GM23338 (cell line): ENCODE measurements at regions not wholly inside any gene's neighbourhood (a gene's known extent, or its start where the extent isn't known, plus 50 kb on each side); places are given as distances from the start of the nearest gene placed in this dataset.

ENCODE experiments used
- ATAC-seq: fragments of 200-7000 bp; cut with Tn5 transposase; 3 replicates; pipeline ENCODE4 v1.9.1; 2020
- DNase-seq: peaks from one replicate; pipeline ENCODE4 v3.0.0-alpha.2; 2015; ENCODE audit warnings: low spot score
- H2AFZ ChIP-seq: fragments of 200-600 bp; sonication (generic); 2 replicates; pipeline ENCODE4 v1.8.0; 2016; ENCODE audit warnings: antibody characterized with exemption, mild to moderate bottlenecking, moderate library complexity
- H3F3A ChIP-seq: fragments of 200-600 bp; sonication (generic); replicated peaks from 2 replicates; pipeline ENCODE4 v1.8.0; 2017; ENCODE audit warnings: antibody characterized with exemption, mixed run types, low read depth
- H3K27ac ChIP-seq: fragments of 200-600 bp; sonication (generic); 2 replicates; pipeline ENCODE4 v1.6.1; 2016; ENCODE audit warnings: low read depth
- H3K27me3 ChIP-seq: fragments of 200-600 bp; sonication (generic); 2 replicates; pipeline ENCODE4 v1.8.0; 2016; ENCODE audit warnings: mild to moderate bottlenecking, mixed run types, moderate library complexity; ENCODE audit not compliant: insufficient read depth
- H3K36me3 ChIP-seq: fragments of 200-600 bp; sonication (generic); 2 replicates; pipeline ENCODE4 v1.8.0; 2016; ENCODE audit warnings: mild to moderate bottlenecking; ENCODE audit not compliant: insufficient read depth
- H3K4me1 ChIP-seq: fragments of 200-600 bp; sonication (generic); 2 replicates; pipeline ENCODE4 v1.8.0; 2016; ENCODE audit warnings: mild to moderate bottlenecking, moderate library complexity; ENCODE audit not compliant: insufficient read depth
- H3K4me2 ChIP-seq: fragments of 200-600 bp; sonication (generic); 2 replicates; pipeline ENCODE4 v1.7.1; 2017; ENCODE audit warnings: mixed run types
- H3K4me3 ChIP-seq: fragments of 200-600 bp; sonication (generic); 2 replicates; pipeline ENCODE4 v1.6.1; 2016; ENCODE audit warnings: mixed run types
- H3K79me2 ChIP-seq: fragments of 200-600 bp; sonication (generic); replicated peaks from 2 replicates; pipeline ENCODE4 v1.8.0; 2017; ENCODE audit warnings: mild to moderate bottlenecking; ENCODE audit not compliant: insufficient read depth
- H3K9me2 ChIP-seq: fragments of 200-600 bp; sonication (generic); 2 replicates; pipeline ENCODE4 v1.8.0; 2017; ENCODE audit not compliant: insufficient read depth
- H4K20me1 ChIP-seq: fragments of 200-600 bp; sonication (generic); replicated peaks from 2 replicates; pipeline ENCODE4 v1.8.0; 2017; ENCODE audit warnings: mild to moderate bottlenecking; ENCODE audit not compliant: insufficient read depth
- H3K27ac Mint-ChIP-seq: 2 replicates; pipeline ENCODE4 v1.8.0; 2020; ENCODE audit warnings: inconsistent platforms, mild to moderate bottlenecking, moderate library complexity, mixed read lengths
- H3K27me3 Mint-ChIP-seq: 3 replicates; pipeline ENCODE4 v1.8.0; 2022; ENCODE audit warnings: low read depth, mild to moderate bottlenecking, moderate library complexity, mixed read lengths, inconsistent platforms; ENCODE audit not compliant: insufficient read depth, poor library complexity
- H3K36me3 Mint-ChIP-seq: 3 replicates; pipeline ENCODE4 v1.8.0; 2021; ENCODE audit warnings: low read depth, mild to moderate bottlenecking, inconsistent platforms, moderate library complexity, mixed read lengths
- H3K4me1 Mint-ChIP-seq: 3 replicates; pipeline ENCODE4 v1.8.0; 2020; ENCODE audit warnings: mild to moderate bottlenecking, inconsistent platforms, mixed read lengths
- H3K4me3 Mint-ChIP-seq: 3 replicates; pipeline ENCODE4 v1.8.0; 2021; ENCODE audit warnings: moderate library complexity, mild to moderate bottlenecking, inconsistent platforms, mixed read lengths
- H3K9me3 Mint-ChIP-seq: 3 replicates; pipeline ENCODE4 v1.8.0; 2020; ENCODE audit warnings: moderate library complexity, mild to moderate bottlenecking, inconsistent platforms, mixed read lengths
- CREB1 ChIP-seq: fragments of 250-450 bp; sonication (Bioruptor Pico); IDR thresholded peaks from 2 replicates; pipeline ENCODE4 v1.5.0; 2020; ENCODE audit warnings: low read depth, mild to moderate bottlenecking, moderate library complexity
- EZH2 ChIP-seq: fragments of 200-600 bp; sonication (generic); IDR thresholded peaks from one replicate; pipeline ENCODE4 v1.8.0; 2017; ENCODE audit warnings: antibody characterized with exemption, mild to moderate bottlenecking, low read depth; ENCODE audit not compliant: unreplicated experiment
- EZH2phosphoT487 ChIP-seq: fragments of 200-600 bp; sonication (generic); IDR thresholded peaks from one replicate; pipeline ENCODE4 v1.8.1; 2018; ENCODE audit warnings: antibody characterized with exemption; ENCODE audit not compliant: unreplicated experiment
- JUNB ChIP-seq: IDR thresholded peaks from one replicate; pipeline ENCODE4 v1.6.1; 2016; ENCODE audit warnings: antibody characterized with exemption; ENCODE audit not compliant: unreplicated experiment
- NANOG ChIP-seq: IDR thresholded peaks from 2 replicates; pipeline ENCODE4 v1.6.1; 2016; ENCODE audit warnings: antibody characterized with exemption, borderline replicate concordance
- POLR2AphosphoS5 ChIP-seq: IDR thresholded peaks from 2 replicates; pipeline ENCODE4 v1.6.1; 2016; ENCODE audit warnings: antibody characterized with exemption, low read depth
- STAT1 ChIP-seq: IDR thresholded peaks from one replicate; pipeline ENCODE4 v1.6.1; 2016; ENCODE audit warnings: antibody characterized with exemption; ENCODE audit not compliant: unreplicated experiment
- ZNF114 ChIP-seq: fragments of 250-450 bp; sonication (Bioruptor Pico); IDR thresholded peaks from 2 replicates; pipeline ENCODE4 v1.5.0; 2020; ENCODE audit warnings: mild to moderate bottlenecking, moderate library complexity
- ZNF331 ChIP-seq: fragments of 250-450 bp; sonication (Bioruptor Pico); IDR thresholded peaks from 2 replicates; pipeline ENCODE4 v1.5.0; 2020; ENCODE audit warnings: low read depth, mild to moderate bottlenecking, moderate library complexity
- TF ChIP-seq, protein P1 (sequence below): IDR thresholded peaks from 2 replicates; pipeline ENCODE4 v1.6.1; 2016; ENCODE audit warnings: antibody characterized with exemption
- TF ChIP-seq, protein P2 (sequence below), 2 experiments: fragments of 200-600 bp in 1 of 2; sonication (generic) in 1 of 2; conservative IDR thresholded peaks; 2 replicates each; pipeline versions ENCODE4 v1.5.1 to v1.6.1; 2016 to 2017; ENCODE audit warnings: antibody characterized with exemption in 2 of 2, low read depth in 2 of 2, mild to moderate bottlenecking in 2 of 2, moderate library complexity in 1 of 2
- TF ChIP-seq, protein P3 (sequence below): IDR thresholded peaks from one replicate; pipeline ENCODE4 v1.6.1; 2018; ENCODE audit warnings: antibody characterized with exemption; ENCODE audit not compliant: unreplicated experiment

DNA sequence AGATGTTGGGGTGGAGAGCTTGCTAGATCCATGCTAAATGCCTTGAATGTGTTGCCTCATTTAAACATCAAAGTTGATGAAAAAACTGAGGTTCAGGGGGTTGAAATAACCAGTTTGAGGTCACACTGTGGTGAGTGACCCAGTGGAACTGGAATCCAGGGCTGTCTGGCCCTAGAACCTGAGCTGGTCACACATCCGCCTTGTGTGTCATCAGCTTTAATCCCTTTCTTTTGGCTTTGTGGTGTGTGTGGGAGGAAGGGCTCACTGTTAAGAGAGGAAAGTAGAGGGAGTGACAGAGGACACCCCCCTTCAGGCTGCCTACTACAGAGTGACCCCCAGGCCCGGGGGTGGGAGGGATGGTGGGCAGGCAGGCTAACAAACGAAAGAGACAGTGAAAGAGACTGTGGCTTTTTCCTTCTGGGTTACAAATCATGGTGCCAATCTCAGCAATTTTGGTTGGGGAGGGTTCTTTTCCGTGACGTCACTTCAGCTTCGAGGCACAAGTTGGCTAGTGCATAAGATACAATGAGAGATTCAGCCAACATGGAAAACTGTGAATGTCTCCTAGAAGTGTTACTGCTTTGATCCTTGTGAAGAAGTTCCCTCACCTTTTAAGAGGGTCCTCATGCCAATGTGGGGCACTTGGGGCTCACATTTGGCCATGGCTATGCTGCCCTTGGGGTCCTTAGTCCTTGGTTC, 164.9 kb downstream of the DLEU7 start:
- Histone ChIP-seq H3K79me2 (no peaks in the 10 kb centered on the region), H3K9me2 (0 out of 2 replicates have a peak, but pooled peaks cover 11% of the 10 kb centered on the region), H3K27me3 (no peaks in the 10 kb centered on the region), H3K4me2 (no peak overlapping the region), H4K20me1 (no peaks in the 10 kb centered on the region), H3K27ac (no peak overlapping the region), H3K4me3 (no peak overlapping the region), H3K36me3 (no peaks in the 10 kb centered on the region), H3F3A (no peaks in the 10 kb centered on the region), H2AFZ (no peak overlapping the region), H3K4me1 (peaks cover 3% of the 10 kb centered on the region; the same call in 1 of the 2 replicates)
- DNase-seq (no peak), ATAC-seq (no peak)
- no peak for TF ChIP-seq EZH2
- TF ChIP-seq JUNB = no peak
- TF ChIP-seq CREB1 (CRISPR knock-in tag) = no peak
- no peak for TF ChIP-seq POLR2AphosphoS5
- no peak for TF ChIP-seq ZNF114 (CRISPR knock-in tag)
- no peak for TF ChIP-seq ZNF331 (CRISPR knock-in tag)
- TF ChIP-seq, protein P1, sequence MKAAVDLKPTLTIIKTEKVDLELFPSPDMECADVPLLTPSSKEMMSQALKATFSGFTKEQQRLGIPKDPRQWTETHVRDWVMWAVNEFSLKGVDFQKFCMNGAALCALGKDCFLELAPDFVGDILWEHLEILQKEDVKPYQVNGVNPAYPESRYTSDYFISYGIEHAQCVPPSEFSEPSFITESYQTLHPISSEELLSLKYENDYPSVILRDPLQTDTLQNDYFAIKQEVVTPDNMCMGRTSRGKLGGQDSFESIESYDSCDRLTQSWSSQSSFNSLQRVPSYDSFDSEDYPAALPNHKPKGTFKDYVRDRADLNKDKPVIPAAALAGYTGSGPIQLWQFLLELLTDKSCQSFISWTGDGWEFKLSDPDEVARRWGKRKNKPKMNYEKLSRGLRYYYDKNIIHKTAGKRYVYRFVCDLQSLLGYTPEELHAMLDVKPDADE = no peak
- no peak for TF ChIP-seq EZH2phosphoT487
- TF ChIP-seq STAT1 = no peak
- TF ChIP-seq, protein P2, sequence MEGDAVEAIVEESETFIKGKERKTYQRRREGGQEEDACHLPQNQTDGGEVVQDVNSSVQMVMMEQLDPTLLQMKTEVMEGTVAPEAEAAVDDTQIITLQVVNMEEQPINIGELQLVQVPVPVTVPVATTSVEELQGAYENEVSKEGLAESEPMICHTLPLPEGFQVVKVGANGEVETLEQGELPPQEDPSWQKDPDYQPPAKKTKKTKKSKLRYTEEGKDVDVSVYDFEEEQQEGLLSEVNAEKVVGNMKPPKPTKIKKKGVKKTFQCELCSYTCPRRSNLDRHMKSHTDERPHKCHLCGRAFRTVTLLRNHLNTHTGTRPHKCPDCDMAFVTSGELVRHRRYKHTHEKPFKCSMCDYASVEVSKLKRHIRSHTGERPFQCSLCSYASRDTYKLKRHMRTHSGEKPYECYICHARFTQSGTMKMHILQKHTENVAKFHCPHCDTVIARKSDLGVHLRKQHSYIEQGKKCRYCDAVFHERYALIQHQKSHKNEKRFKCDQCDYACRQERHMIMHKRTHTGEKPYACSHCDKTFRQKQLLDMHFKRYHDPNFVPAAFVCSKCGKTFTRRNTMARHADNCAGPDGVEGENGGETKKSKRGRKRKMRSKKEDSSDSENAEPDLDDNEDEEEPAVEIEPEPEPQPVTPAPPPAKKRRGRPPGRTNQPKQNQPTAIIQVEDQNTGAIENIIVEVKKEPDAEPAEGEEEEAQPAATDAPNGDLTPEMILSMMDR (conservative IDR thresholded peaks at IDR 0.05; ENCODE audit: low read depth in 2 of 2) = no peak
- Mint-ChIP-seq H3K36me3 (no peaks in the 10 kb centered on the region), H3K9me3 (no peaks in the 10 kb centered on the region), H3K27me3 (no peaks in the 10 kb centered on the region), H3K4me1 (peaks cover 4% of the 10 kb centered on the region; the same call in 2 of the 3 replicates), H3K4me3 (no peak overlapping the region), H3K27ac (no peak overlapping the region)

DNA sequence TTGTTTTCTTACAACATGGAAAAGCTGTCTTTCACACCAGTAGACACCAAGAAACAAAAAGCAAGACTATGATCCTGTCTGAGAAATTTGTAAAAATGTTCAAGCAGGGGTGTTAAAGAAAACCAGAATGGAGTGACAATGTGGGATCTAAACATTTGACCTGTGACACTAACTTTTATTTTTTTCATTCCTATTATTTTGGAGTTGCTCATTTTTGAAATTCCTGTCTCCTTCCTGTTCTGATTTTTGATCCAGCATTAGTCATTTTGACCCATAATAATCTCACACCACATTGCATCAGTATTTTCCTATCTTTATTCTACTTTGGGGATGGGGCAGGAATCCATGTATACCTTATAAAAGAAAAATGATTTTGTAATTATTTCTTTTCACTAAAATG, 164.2 kb downstream of the DLEU7 start:
- Histone ChIP-seq H3F3A (no peaks in the 10 kb centered on the region), H2AFZ (no peak overlapping the region), H4K20me1 (no peaks in the 10 kb centered on the region), H3K27ac (no peak overlapping the region), H3K4me2 (no peak overlapping the region), H3K9me2 (0 out of 2 replicates have a peak, but pooled peaks cover 11% of the 10 kb centered on the region), H3K27me3 (no peaks in the 10 kb centered on the region), H3K4me1 (peaks cover 4% of the 10 kb centered on the region; the same call in 1 of the 2 replicates), H3K36me3 (no peaks in the 10 kb centered on the region), H3K79me2 (no peaks in the 10 kb centered on the region), H3K4me3 (no peak overlapping the region)
- no peak overlapping the region for H3K27ac Mint-ChIP-seq
- peaks cover under 1% of the 10 kb centered on the region for H3K27me3 Mint-ChIP-seq
- no peak overlapping the region for H3K4me3 Mint-ChIP-seq
- no peaks in the 10 kb centered on the region for H3K9me3 Mint-ChIP-seq
- no peaks in the 10 kb centered on the region for H3K36me3 Mint-ChIP-seq
- peaks cover 4% of the 10 kb centered on the region; the same call in 2 of the 3 replicates for H3K4me1 Mint-ChIP-seq
- ATAC-seq (no peak), DNase-seq (no peak)
- TF ChIP-seq EZH2 (no peak), CREB1 (CRISPR knock-in tag) (no peak), STAT1 (no peak), NANOG (no peak), POLR2AphosphoS5 (no peak), EZH2phosphoT487 (no peak)
- TF ChIP-seq, protein P2 (conservative IDR thresholded peaks at IDR 0.05; ENCODE audit: low read depth in 2 of 2) = no peak
- TF ChIP-seq, protein P1 = no peak
- TF ChIP-seq, protein P3, sequence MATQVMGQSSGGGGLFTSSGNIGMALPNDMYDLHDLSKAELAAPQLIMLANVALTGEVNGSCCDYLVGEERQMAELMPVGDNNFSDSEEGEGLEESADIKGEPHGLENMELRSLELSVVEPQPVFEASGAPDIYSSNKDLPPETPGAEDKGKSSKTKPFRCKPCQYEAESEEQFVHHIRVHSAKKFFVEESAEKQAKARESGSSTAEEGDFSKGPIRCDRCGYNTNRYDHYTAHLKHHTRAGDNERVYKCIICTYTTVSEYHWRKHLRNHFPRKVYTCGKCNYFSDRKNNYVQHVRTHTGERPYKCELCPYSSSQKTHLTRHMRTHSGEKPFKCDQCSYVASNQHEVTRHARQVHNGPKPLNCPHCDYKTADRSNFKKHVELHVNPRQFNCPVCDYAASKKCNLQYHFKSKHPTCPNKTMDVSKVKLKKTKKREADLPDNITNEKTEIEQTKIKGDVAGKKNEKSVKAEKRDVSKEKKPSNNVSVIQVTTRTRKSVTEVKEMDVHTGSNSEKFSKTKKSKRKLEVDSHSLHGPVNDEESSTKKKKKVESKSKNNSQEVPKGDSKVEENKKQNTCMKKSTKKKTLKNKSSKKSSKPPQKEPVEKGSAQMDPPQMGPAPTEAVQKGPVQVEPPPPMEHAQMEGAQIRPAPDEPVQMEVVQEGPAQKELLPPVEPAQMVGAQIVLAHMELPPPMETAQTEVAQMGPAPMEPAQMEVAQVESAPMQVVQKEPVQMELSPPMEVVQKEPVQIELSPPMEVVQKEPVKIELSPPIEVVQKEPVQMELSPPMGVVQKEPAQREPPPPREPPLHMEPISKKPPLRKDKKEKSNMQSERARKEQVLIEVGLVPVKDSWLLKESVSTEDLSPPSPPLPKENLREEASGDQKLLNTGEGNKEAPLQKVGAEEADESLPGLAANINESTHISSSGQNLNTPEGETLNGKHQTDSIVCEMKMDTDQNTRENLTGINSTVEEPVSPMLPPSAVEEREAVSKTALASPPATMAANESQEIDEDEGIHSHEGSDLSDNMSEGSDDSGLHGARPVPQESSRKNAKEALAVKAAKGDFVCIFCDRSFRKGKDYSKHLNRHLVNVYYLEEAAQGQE = no peak
